ENCODE measurements at regions not wholly inside any gene's neighbourhood (a gene's known extent, or its start where the extent isn't known, plus 50 kb on each side); places are given as distances from the start of the nearest gene placed in this dataset.
A peak's percentile ranks its signal among the peaks of the same experiment; 100 is the strongest.

DNA sequence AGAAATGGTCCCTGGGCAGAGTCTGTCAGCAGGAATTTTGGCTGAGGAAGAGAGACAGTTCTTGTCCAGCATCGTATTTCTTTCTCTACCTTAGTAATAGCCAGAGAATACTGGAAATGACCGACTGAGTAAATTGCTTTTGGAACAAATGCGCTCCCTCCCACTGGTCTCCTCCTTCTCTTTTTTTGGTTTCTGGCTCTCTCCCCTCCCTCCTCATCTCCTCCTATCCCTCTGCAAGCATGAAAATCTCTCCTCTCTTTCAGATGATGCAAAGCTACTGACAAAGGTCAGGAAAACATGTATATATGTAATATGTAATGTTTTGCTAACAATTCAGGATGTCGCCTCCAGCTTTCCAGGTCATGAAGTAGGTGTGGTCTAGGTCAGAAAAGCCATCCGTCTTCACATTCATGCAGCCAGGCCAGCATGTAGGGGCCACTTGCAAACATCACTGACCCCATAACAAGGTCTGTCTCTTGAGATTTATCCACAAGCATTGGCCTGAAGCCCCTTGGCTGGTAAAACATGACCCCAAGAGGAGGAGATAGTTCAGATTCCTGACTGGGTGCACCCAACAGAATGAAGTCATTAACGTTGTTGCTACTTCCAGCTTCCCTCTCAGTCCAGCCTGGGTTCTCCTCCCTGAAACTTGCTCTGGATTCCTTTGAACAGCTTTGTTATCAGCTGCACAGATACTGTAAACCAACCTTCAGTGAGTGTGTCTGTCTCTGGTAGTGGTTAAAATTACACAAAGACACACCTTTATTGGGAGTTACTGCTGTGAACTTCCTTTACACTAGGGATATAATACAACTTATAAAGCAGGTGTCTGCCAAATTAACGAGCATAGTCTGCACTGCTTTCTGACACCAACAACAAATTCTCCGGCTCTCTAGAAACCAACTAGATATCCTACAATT is 864.4 kb upstream of the KLHL29 start:
- CTCF ChIA-PET: no interaction called here
- no peak for DNase-seq (ENCODE audit: low spot score)
- TF ChIP-seq, protein P1, sequence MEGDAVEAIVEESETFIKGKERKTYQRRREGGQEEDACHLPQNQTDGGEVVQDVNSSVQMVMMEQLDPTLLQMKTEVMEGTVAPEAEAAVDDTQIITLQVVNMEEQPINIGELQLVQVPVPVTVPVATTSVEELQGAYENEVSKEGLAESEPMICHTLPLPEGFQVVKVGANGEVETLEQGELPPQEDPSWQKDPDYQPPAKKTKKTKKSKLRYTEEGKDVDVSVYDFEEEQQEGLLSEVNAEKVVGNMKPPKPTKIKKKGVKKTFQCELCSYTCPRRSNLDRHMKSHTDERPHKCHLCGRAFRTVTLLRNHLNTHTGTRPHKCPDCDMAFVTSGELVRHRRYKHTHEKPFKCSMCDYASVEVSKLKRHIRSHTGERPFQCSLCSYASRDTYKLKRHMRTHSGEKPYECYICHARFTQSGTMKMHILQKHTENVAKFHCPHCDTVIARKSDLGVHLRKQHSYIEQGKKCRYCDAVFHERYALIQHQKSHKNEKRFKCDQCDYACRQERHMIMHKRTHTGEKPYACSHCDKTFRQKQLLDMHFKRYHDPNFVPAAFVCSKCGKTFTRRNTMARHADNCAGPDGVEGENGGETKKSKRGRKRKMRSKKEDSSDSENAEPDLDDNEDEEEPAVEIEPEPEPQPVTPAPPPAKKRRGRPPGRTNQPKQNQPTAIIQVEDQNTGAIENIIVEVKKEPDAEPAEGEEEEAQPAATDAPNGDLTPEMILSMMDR (conservative IDR thresholded peaks at IDR 0.05; ENCODE audit: low read depth): no peak

DNA sequence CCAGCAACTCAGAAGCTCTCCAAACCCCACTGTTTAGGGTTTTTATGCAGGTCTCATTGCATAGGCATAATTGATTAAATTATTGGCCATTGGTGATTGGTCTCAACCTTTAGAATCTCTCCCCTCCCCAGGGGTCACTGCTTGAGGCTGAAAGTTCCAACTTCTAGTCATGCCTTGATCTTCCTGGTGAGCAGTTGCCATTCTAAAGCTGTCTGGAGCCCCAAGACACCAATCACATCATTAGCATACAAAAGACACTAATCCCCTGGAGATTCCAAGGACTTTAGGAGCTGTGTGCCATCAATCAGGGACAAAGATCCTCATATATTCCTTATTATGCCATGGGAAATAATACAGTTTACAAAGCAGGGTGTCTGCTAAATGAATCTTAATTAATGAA is 863.4 kb upstream of the KLHL29 start:
- TF ChIP-seq, protein P1 (conservative IDR thresholded peaks at IDR 0.05; ENCODE audit: low read depth): no peak
- DNase-seq (ENCODE audit: low spot score): no peak
- no peak overlapping the region for H3K27ac ChIP-seq
- CTCF ChIA-PET: interaction anchor here (0.6 kb wide), 1 partner anchor 47 kb away, joined by 3 read pairs; no protein-coding TSS in a partner anchor
- POLR2A ChIA-PET (ENCODE audit: low non-redundant PET): no interaction called here

More for the DNA sequence above, 864.4 kb upstream of the KLHL29 start:
- no peak overlapping the region for H3K27ac ChIP-seq
- POLR2A ChIA-PET (ENCODE audit: low non-redundant PET): no interaction called here

DNA sequence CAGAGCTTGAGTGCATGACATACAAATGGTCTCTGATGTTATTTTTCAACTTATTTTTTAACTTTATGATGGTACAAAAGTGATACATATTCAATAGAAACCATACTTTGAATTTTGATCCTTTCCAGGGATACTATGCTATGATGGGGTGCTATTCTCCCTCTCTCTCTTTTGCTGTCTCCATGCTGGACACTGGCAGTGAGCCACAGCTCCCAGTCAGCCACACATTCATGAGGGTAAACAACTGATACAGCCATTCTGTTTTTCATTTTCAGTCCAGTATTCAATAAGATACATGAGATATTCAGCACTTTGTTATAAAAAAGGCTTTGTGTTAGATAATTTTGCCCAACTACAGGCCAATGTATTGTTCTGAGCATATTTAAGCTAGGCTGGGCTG is 859.3 kb upstream of the KLHL29 start:
- POLR2A ChIA-PET (ENCODE audit: low non-redundant PET): no interaction called here
- DNase-seq (ENCODE audit: low spot score): no peak
- H3K27ac ChIP-seq: no peak overlapping the region
- TF ChIP-seq, protein P1 (conservative IDR thresholded peaks at IDR 0.05; ENCODE audit: low read depth): no peak
- CTCF ChIA-PET: no interaction called here

DNA sequence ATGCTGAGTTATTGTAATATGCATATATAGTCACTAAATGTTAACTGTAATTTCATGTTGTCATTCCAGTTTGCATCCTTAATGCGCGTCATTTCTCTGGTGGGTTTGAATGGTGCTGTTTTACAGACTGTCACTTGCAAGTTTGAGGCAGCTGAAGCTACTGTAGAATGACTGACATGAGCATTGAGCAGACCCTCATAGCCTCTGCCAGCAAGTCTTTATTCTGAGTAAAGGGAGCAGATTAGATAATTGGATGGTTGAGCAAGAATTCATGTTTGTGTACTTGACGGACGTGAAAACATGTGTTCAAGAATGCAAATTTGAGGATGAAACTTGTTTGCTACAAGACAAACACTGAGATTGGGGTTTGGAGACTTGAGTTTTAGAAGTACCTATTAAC is 854.8 kb upstream of the KLHL29 start:
- CTCF ChIA-PET: no interaction called here
- no peak for DNase-seq (ENCODE audit: low spot score)
- no peak overlapping the region for H3K27ac ChIP-seq
- POLR2A ChIA-PET (ENCODE audit: low non-redundant PET): no interaction called here
- TF ChIP-seq, protein P1 (conservative IDR thresholded peaks at IDR 0.05; ENCODE audit: low read depth): no peak

DNA sequence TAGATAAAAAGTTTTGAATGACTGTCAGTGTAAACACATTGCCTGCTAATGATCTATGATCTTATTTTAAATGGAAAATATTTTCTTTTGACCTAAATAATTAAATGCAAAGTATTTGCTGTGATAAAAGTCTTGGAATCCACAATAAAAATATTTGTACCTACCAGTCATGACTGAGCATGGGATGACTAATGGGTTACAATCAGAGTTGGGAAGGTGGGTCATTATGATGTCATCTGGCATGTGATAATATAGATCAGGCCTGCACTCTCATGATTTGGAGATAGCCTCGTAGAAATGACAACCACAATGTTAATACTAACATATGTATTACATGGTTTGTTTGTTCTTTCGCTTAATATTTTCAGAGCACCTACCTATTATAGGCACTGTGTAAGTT is 848.8 kb upstream of the KLHL29 start:
- TF ChIP-seq, protein P1 (conservative IDR thresholded peaks at IDR 0.05; ENCODE audit: low read depth): no peak
- CTCF ChIA-PET: no interaction called here
- POLR2A ChIA-PET (ENCODE audit: low non-redundant PET): no interaction called here
- no peak overlapping the region for H3K27ac ChIP-seq
- peak; percentile 28 for DNase-seq (ENCODE audit: low spot score)

DNA sequence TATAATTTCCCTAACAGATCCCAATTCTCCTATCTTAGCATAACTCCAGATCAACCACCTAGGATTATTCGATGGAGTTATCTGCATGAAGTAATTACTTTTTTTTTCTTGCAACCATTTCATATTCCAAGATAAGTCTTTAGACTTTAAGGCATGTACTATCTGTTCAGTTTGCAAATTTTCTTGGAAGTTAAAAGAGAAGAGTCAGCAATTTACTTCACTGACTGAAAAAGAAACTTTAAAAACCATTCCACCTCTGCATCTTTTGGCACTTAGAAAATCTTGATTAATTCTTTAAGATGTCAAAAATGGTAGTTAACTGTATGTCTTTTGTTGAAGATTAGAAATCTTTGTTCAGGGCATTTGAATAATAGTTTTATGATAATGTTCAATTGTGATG is 830.5 kb upstream of the KLHL29 start:
- no peak overlapping the region for H3K27ac ChIP-seq
- CTCF ChIA-PET: no interaction called here
- no peak for DNase-seq (ENCODE audit: low spot score)
- POLR2A ChIA-PET (ENCODE audit: low non-redundant PET): no interaction called here
- TF ChIP-seq, protein P1 (conservative IDR thresholded peaks at IDR 0.05; ENCODE audit: low read depth): no peak
